Ishikawa (cell line): ENCODE measurements at regions not wholly inside any gene's neighbourhood (a gene's known extent, or its start where the extent isn't known, plus 50 kb on each side); places are given as distances from the start of the nearest gene placed in this dataset.

ENCODE experiments used
- CEBPB ChIP-seq: IDR thresholded peaks from 2 replicates; pipeline ENCODE4 v1.6.1; 2012
- CREB1 ChIP-seq: IDR thresholded peaks from 2 replicates; pipeline ENCODE4 v1.6.1; 2012; ENCODE audit warnings: low read depth
- EGR1 ChIP-seq: IDR thresholded peaks from 2 replicates; pipeline ENCODE4 v1.6.1; 2012
- EP300 ChIP-seq: IDR thresholded peaks from 2 replicates; pipeline ENCODE4 v1.6.1; 2012; ENCODE audit warnings: borderline replicate concordance
- FOXM1 ChIP-seq: IDR thresholded peaks from 2 replicates; pipeline ENCODE4 v1.6.1; 2012; ENCODE audit warnings: low read depth, borderline replicate concordance
- MAX ChIP-seq: IDR thresholded peaks from 2 replicates; pipeline ENCODE4 v1.6.1; 2012
- NFIC ChIP-seq: IDR thresholded peaks from 2 replicates; pipeline ENCODE4 v1.6.1; 2012
- RAD21 ChIP-seq: IDR thresholded peaks from 2 replicates; pipeline ENCODE4 v1.6.1; 2012; ENCODE audit warnings: low read depth
- REST ChIP-seq: IDR thresholded peaks from 2 replicates; pipeline ENCODE4 v1.6.1; 2012; ENCODE audit warnings: low read depth, mild to moderate bottlenecking
- TAF1 ChIP-seq: IDR thresholded peaks from 2 replicates; pipeline ENCODE4 v1.6.1; 2012; ENCODE audit warnings: low read depth, mild to moderate bottlenecking
- TEAD4 ChIP-seq: IDR thresholded peaks from 2 replicates; pipeline ENCODE4 v1.6.1; 2012
- USF1 ChIP-seq: IDR thresholded peaks from 2 replicates; pipeline ENCODE4 v1.6.1; 2012
- YY1 ChIP-seq: IDR thresholded peaks from 2 replicates; pipeline ENCODE4 v1.6.1; 2012; ENCODE audit warnings: low read depth
- ZBTB7A ChIP-seq: IDR thresholded peaks from 2 replicates; pipeline ENCODE4 v1.6.1; 2012; ENCODE audit warnings: low read depth

GRCh38 chr7:124630395-124630794, 135.2 kb downstream of the GPR37 start:
- TF ChIP-seq TAF1 (no peak), EP300 (no peak), YY1 (no peak), RAD21 (no peak), EGR1 (no peak), REST (no peak), FOXM1 (no peak), TEAD4 (no peak), USF1 (no peak), MAX (no peak), CEBPB (no peak), NFIC (no peak), ZBTB7A (no peak), CREB1 (no peak)
